GM12878 (cell line): ENCODE measurements at regions not wholly inside any gene's neighbourhood (a gene's known extent, or its start where the extent isn't known, plus 50 kb on each side); places are given as distances from the start of the nearest gene placed in this dataset.

Source experiments
- CEBPZ ChIP-seq: fragments of 150-350 bp; IDR thresholded peaks from 2 replicates; pipeline ENCODE4 v1.6.1; 2016; ENCODE audit warnings: low read depth, low read length
- CREM ChIP-seq: IDR thresholded peaks from 2 replicates; pipeline ENCODE4 v1.6.1; 2014; ENCODE audit warnings: antibody characterized with exemption, low read depth
- EP300 ChIP-seq, 2 experiments: fragments of 150-350 bp in 1 of 2; IDR thresholded peaks; 2 replicates each; pipeline ENCODE4 v1.6.1; 2011 to 2012; ENCODE audit warnings: low read depth in 2 of 2, low read length in 2 of 2, borderline replicate concordance in 1 of 2, improper control_type of control experiment in 1 of 2, inconsistent platforms in 1 of 2; ENCODE audit not compliant: control insufficient read depth in 1 of 2
- RCOR1 ChIP-seq: conservative IDR thresholded peaks from 2 replicates; pipeline ENCODE4 v1.6.1; 2012; ENCODE audit warnings: low read depth, low read length, improper control_type of control experiment
- TAF1 ChIP-seq: IDR thresholded peaks from 2 replicates; pipeline ENCODE4 v1.6.1; 2011; ENCODE audit warnings: mild to moderate bottlenecking, low read depth, low read length, borderline replicate concordance

- TF ChIP-seq EP300 (IDR thresholded peaks at IDR 0.05; ENCODE audit: borderline replicate concordance in 1 of 2, control insufficient read depth in 1 of 2, low read depth in 2 of 2, low read length in 2 of 2): no peak
- TF ChIP-seq CREM: no peak
- TF ChIP-seq CEBPZ: no peak
- TF ChIP-seq RCOR1: no peak
- TF ChIP-seq TAF1: no peak
These were observed 302.0 kb upstream of the ECI2 start for GRCh38 chr6:4437342-4437741.
